ENCODE measurements at regions not wholly inside any gene's neighbourhood (a gene's known extent, or its start where the extent isn't known, plus 50 kb on each side); places are given as distances from the start of the nearest gene placed in this dataset.

DNA sequence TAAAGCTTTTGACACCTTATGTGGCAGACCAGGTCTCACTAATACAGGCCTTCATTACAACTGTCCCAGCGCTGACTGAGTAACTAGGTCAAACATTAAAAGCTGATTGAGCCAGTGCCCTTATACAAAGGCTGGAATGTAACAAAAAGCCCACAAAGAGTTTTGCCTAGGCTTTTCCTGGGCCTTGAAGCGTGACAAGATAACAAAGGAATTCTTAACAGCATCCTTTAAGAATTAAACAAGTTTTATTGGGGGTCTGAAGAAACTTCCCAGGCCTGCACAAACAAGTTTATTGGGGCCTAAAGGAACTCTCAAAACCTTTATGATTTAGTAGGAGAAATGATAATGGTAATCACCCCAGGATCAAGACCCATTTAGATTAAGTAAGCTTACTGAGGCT, 267.6 kb upstream of the FAM83B start:
- TF ChIP-seq, protein P1, sequence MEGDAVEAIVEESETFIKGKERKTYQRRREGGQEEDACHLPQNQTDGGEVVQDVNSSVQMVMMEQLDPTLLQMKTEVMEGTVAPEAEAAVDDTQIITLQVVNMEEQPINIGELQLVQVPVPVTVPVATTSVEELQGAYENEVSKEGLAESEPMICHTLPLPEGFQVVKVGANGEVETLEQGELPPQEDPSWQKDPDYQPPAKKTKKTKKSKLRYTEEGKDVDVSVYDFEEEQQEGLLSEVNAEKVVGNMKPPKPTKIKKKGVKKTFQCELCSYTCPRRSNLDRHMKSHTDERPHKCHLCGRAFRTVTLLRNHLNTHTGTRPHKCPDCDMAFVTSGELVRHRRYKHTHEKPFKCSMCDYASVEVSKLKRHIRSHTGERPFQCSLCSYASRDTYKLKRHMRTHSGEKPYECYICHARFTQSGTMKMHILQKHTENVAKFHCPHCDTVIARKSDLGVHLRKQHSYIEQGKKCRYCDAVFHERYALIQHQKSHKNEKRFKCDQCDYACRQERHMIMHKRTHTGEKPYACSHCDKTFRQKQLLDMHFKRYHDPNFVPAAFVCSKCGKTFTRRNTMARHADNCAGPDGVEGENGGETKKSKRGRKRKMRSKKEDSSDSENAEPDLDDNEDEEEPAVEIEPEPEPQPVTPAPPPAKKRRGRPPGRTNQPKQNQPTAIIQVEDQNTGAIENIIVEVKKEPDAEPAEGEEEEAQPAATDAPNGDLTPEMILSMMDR (IDR thresholded peaks at IDR 0.05), result no peak
- TF ChIP-seq POLR2A (IDR thresholded peaks at IDR 0.05), result no peak

Measured in uterus (tissue), 2 donors.